HG03196 (cell line): ENCODE measurements at regions not wholly inside any gene's neighbourhood (a gene's known extent, or its start where the extent isn't known, plus 50 kb on each side); places are given as distances from the start of the nearest gene placed in this dataset.
"Not testable (repeated sequence)": the region's sequence is repeated elsewhere in the genome, so short reads cannot be mapped to it uniquely, and the experiment has no call there.

Experiments used
- ATAC-seq: cut with Tn5 transposase; IDR thresholded peaks from one replicate; pipeline ENCODE4 v1.9.1; 2021; ENCODE audit not compliant: unreplicated experiment

GRCh38 chr3:59235634-59236012, 185.8 kb upstream of the CFAP20DC start:
- peak; percentile 72 for ATAC-seq

- no peak for ATAC-seq
Observed at GRCh38 chr3:59234884-59235633, 185.2 kb upstream of the CFAP20DC start.

GRCh38 chr3:59230379-59230778, 180.6 kb upstream of the CFAP20DC start:
- not testable (repeated sequence) for ATAC-seq

- ATAC-seq, result no peak
Observed at GRCh38 chr3:59213860-59214259, 164.0 kb upstream of the CFAP20DC start.

- ATAC-seq, result no peak
Observed at GRCh38 chr3:59212128-59212779, 162.4 kb upstream of the CFAP20DC start.

GRCh38 chr3:59210260-59210659, 160.4 kb upstream of the CFAP20DC start:
- no peak for ATAC-seq

GRCh38 chr3:59192473-59192872, 142.6 kb upstream of the CFAP20DC start:
- no peak for ATAC-seq

- ATAC-seq, result no peak
Observed at GRCh38 chr3:59191651-59192050, 141.8 kb upstream of the CFAP20DC start.

GRCh38 chr3:59189939-59190338, 140.1 kb upstream of the CFAP20DC start:
- ATAC-seq, result no peak

GRCh38 chr3:59189526-59189925, 139.7 kb upstream of the CFAP20DC start:
- no peak for ATAC-seq

- no peak for ATAC-seq
Observed at GRCh38 chr3:59186725-59187124, 136.9 kb upstream of the CFAP20DC start.

- ATAC-seq, result no peak
Observed at GRCh38 chr3:59185591-59186369, 136.0 kb upstream of the CFAP20DC start.

GRCh38 chr3:59180006-59180405, 130.2 kb upstream of the CFAP20DC start:
- ATAC-seq, result no peak

GRCh38 chr3:59178698-59179097, 128.9 kb upstream of the CFAP20DC start:
- no peak for ATAC-seq

GRCh38 chr3:59171491-59171890, 121.7 kb upstream of the CFAP20DC start:
- no peak for ATAC-seq

GRCh38 chr3:59170166-59170565, 120.3 kb upstream of the CFAP20DC start:
- not testable (repeated sequence) for ATAC-seq

GRCh38 chr3:59167756-59168155, 117.9 kb upstream of the CFAP20DC start:
- ATAC-seq, result no peak

GRCh38 chr3:59163953-59164352, 114.1 kb upstream of the CFAP20DC start:
- no peak for ATAC-seq

GRCh38 chr3:59161048-59161447, 111.2 kb upstream of the CFAP20DC start:
- ATAC-seq, result no peak

GRCh38 chr3:59160133-59160746, 110.4 kb upstream of the CFAP20DC start:
- ATAC-seq, result no peak

- no peak for ATAC-seq
Observed at GRCh38 chr3:59153648-59154047, 103.8 kb upstream of the CFAP20DC start.
